Transverse colon (tissue), 4 donors: ENCODE measurements at regions not wholly inside any gene's neighbourhood (a gene's known extent, or its start where the extent isn't known, plus 50 kb on each side); places are given as distances from the start of the nearest gene placed in this dataset.

Experiments used
- DNase-seq: peaks from one replicate; pipeline ENCODE4 v3.0.0-alpha.2; 2019
- H3K27ac ChIP-seq, 4 donors: fragments of 200-600 bp; sonication (generic); 2 replicates each; pipeline ENCODE4 v1.5.1; 2016 to 2018; ENCODE audit warnings: inconsistent platforms in 4 of 4
- H3K27me3 ChIP-seq: fragments of 200-600 bp; sonication (generic); 2 replicates; pipeline ENCODE4 v1.5.1; 2017; ENCODE audit warnings: inconsistent platforms
- H3K36me3 ChIP-seq, 4 donors: fragments of 200-600 bp; sonication (generic); 2 replicates each; pipeline ENCODE4 v1.5.1; 2017 to 2019; ENCODE audit warnings: inconsistent platforms in 4 of 4
- H3K4me1 ChIP-seq, 4 donors: fragments of 200-600 bp; sonication (generic); 2 replicates each; pipeline ENCODE4 v1.5.1; 2017 to 2020; ENCODE audit warnings: inconsistent platforms in 4 of 4
- H3K4me3 ChIP-seq, 4 donors: fragments of 200-600 bp; sonication (generic); 1 replicate in 1 of 4; 2 replicates in 3 of 4; pipeline versions ENCODE4 v1.5.1 to v1.6.1; 2017 to 2019; ENCODE audit warnings: inconsistent platforms in 4 of 4
- H3K9me3 ChIP-seq, 2 donors: fragments of 200-600 bp; sonication (generic); 2 replicates each; pipeline ENCODE4 v1.5.1; 2017 to 2019; ENCODE audit warnings: inconsistent platforms in 2 of 2
- CTCF ChIP-seq, 5 experiments: fragments of 200-600 bp in 3 of 5; fragments of 450-650 bp in 2 of 5; sonication (generic) in 3 of 5; IDR thresholded peaks; 1 replicate in 2 of 5; 2 replicates in 3 of 5; pipeline ENCODE4 v1.5.1; 2016 to 2017; ENCODE audit warnings: antibody characterized with exemption in 5 of 5, inconsistent platforms in 3 of 5, mild to moderate bottlenecking in 2 of 5, moderate library complexity in 1 of 5
- EP300 ChIP-seq: sonication (generic); formaldehyde crosslinking; IDR thresholded peaks from one replicate; pipeline ENCODE4 v1.6.1; 2017; ENCODE audit warnings: antibody characterized with exemption, low read depth
- POLR2A ChIP-seq: fragments of 450-650 bp; IDR thresholded peaks from one replicate; pipeline ENCODE4 v1.6.1; 2016; ENCODE audit warnings: antibody characterized with exemption, mild to moderate bottlenecking, moderate library complexity
- POLR2AphosphoS5 ChIP-seq, 3 donors: sonication (generic); formaldehyde crosslinking; IDR thresholded peaks; one replicate each; pipeline ENCODE4 v1.6.1; 2016; ENCODE audit warnings: antibody characterized with exemption in 3 of 3
- WGBS, 2 donors: methylation state at CpG; one replicate each; pipeline ENCODE4 v1.1.5; 2018; ENCODE audit warnings: low coverage in 1 of 2; 5-methylcytosine and 5-hydroxymethylcytosine counted together
- in situ Hi-C, 4 donors: fragments of 200-750 bp; cut with MboI; loops; one replicate each; pipeline versions ENCODE4 v1.15.0 to v1.15.1; 2017; ENCODE audit warnings: low sequenced_read_pairs in 3 of 4, low pct_ligation_motif_present in 1 of 4, low pct_unique_long_range_greater_than_20kb in 1 of 4
- intact Hi-C: fragments of 100-400 bp; cut with DNase I; formaldehyde crosslinking; loops from one replicate; pipeline ENCODE4 v1.15.1; 2023; ENCODE audit warnings: low total_unique reads

GRCh38 chr13:83722443-83722842, 159.8 kb downstream of the SLITRK1 start:
- in situ Hi-C loops = no loop called here
- Histone ChIP-seq H3K36me3 (no peaks in the 10 kb centered on the region), H3K27me3 (no peaks in the 10 kb centered on the region), H3K27ac (no peak overlapping the region), H3K9me3 (no peaks in the 10 kb centered on the region), H3K4me1 (no peaks in the 10 kb centered on the region), H3K4me3 (no peak overlapping the region)
- intact Hi-C loops = no loop called here
- no peak for DNase-seq
- 76 to 100% methylated on average over 2 of the region's 2 CpGs for WGBS, 2 donors
- TF ChIP-seq CTCF (IDR thresholded peaks at IDR 0.05) = no peak
- no peak for TF ChIP-seq POLR2AphosphoS5 (IDR thresholded peaks at IDR 0.05)
- TF ChIP-seq EP300 = no peak
- no peak for TF ChIP-seq POLR2A

- Histone ChIP-seq H3K4me1 (no peaks in the 10 kb centered on the region), H3K9me3 (peaks cover 0 to 3% of the 10 kb centered on the region in 2 donors), H3K27me3 (no peaks in the 10 kb centered on the region), H3K4me3 (no peak overlapping the region), H3K27ac (no peak overlapping the region), H3K36me3 (no peaks in the 10 kb centered on the region)
- no peak for TF ChIP-seq EP300
- TF ChIP-seq POLR2AphosphoS5 (IDR thresholded peaks at IDR 0.05) = no peak
- TF ChIP-seq CTCF (IDR thresholded peaks at IDR 0.05) = no peak
- TF ChIP-seq POLR2A = no peak
- DNase-seq = no peak
- intact Hi-C loops = no loop called here
- WGBS, 2 donors = 87 to 94% methylated on average over 6 of the region's 6 CpGs
- in situ Hi-C loops = no loop called here
Observed at GRCh38 chr13:83716121-83716520, 166.2 kb downstream of the SLITRK1 start.

GRCh38 chr13:83714236-83714635, 168.0 kb downstream of the SLITRK1 start:
- Histone ChIP-seq H3K4me3 (no peak overlapping the region), H3K9me3 (peaks cover 0 to 3% of the 10 kb centered on the region in 2 donors), H3K36me3 (no peaks in the 10 kb centered on the region), H3K27me3 (no peaks in the 10 kb centered on the region), H3K27ac (no peak overlapping the region), H3K4me1 (no peaks in the 10 kb centered on the region)
- intact Hi-C loops = no loop called here
- in situ Hi-C loops = no loop called here
- TF ChIP-seq POLR2A = no peak
- TF ChIP-seq EP300 = no peak
- no peak for TF ChIP-seq CTCF (IDR thresholded peaks at IDR 0.05)
- no peak for TF ChIP-seq POLR2AphosphoS5 (IDR thresholded peaks at IDR 0.05)
- WGBS, 2 donors = 80 to 100% methylated on average over 1 of the region's 1 CpG
- no peak for DNase-seq

GRCh38 chr13:83710133-83710515, 172.2 kb downstream of the SLITRK1 start:
- H3K4me3 ChIP-seq = no peak overlapping the region
- in situ Hi-C loops = no loop called here
- H3K27ac ChIP-seq = no peak overlapping the region
- H3K36me3 ChIP-seq = no peaks in the 10 kb centered on the region
- no peak for DNase-seq
- intact Hi-C loops = no loop called here
- TF ChIP-seq POLR2AphosphoS5 (IDR thresholded peaks at IDR 0.05) (no peak), POLR2A (no peak), EP300 (no peak), CTCF (IDR thresholded peaks at IDR 0.05) (no peak)
- no peaks in the 10 kb centered on the region for H3K27me3 ChIP-seq
- no peaks in the 10 kb centered on the region for H3K4me1 ChIP-seq
- no peaks in the 10 kb centered on the region for H3K9me3 ChIP-seq
